GM13976 (cell line): ENCODE measurements at regions not wholly inside any gene's neighbourhood (a gene's known extent, or its start where the extent isn't known, plus 50 kb on each side); places are given as distances from the start of the nearest gene placed in this dataset.

Experiments
- DNase-seq: peaks from one replicate; pipeline ENCODE4 v3.0.0; 2012; ENCODE audit warnings: low spot score
- CTCF ChIP-seq: IDR thresholded peaks from 2 replicates; pipeline ENCODE4 v1.5.1; 2012; ENCODE audit warnings: borderline replicate concordance, mild to moderate bottlenecking; ENCODE audit not compliant: insufficient read depth; ENCODE audit errors: extremely low read depth, missing control alignments, control extremely low read depth
- in situ Hi-C: fragments of 300-500 bp; cut with MboI; formaldehyde crosslinking; loops from one replicate; pipeline ENCODE4 v1.12.0; 2022; ENCODE audit warnings: low sequenced_read_pairs, mixed read lengths, inconsistent platforms; ENCODE audit not compliant: unreplicated experiment

DNA sequence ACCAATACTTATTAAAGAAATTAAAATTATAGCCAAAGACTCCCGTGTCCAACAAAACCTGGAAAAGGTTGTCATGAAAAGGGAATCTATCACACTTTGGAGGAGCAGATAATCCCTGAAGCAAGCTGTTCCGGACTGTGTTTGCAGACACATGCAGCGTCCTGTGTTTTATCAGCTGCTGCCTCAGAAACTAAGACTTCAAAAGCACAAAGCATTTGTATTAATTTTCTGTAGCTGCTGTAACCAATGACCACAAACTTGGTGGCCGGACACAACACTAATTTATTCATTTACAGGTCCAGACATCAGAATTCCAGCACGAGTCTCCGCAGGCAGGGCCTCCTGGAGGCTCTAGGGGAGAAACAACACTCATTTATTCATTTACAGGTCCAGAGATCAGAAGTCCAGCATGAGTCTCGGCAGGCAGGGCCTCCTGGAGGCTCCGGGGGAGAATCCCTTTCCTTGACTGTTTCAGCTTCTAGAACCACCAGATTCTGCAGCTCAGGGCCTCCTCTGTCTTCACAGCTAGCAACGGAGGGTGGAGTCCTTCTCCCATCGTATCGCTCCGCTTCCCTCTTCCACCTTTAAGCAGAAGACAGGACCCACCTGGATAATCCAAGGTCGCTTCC lies 465.3 kb downstream of the BRD1 start:
- no peak for DNase-seq
- in situ Hi-C loops, result no loop called here
- TF ChIP-seq CTCF, result no peak

- in situ Hi-C loops, result no loop called here
These were observed 466.5 kb downstream of the BRD1 start for GRCh38 chr22:49361164-49361563.

DNA sequence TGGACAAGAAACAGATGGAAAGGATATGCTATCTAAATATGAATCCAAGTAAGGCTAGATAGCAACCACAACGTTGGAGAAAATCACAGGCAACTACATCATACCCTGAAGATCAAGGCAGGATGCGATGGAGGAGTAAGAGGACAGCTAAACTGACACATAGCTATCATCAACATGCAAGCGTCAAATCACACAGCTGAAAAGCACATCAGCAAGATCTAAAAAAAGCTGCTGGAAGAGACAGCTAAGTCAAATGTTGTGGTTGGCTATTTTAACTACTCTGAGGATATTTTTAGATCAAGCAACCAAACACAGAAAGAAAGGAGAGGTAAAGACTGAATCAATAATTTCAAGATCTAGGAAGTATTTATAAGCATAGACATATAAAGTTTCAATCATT lies 466.9 kb downstream of the BRD1 start:
- no peak for DNase-seq
- in situ Hi-C loops, result no loop called here
- TF ChIP-seq CTCF, result no peak

More at GRCh38 chr22:49361164-49361563, 466.5 kb downstream of the BRD1 start:
- DNase-seq, result no peak
- no peak for TF ChIP-seq CTCF

- DNase-seq, result no peak
- in situ Hi-C loops, result no loop called here
- TF ChIP-seq CTCF, result no peak
These were observed 468.6 kb downstream of the BRD1 start for GRCh38 chr22:49359076-49359475.

GRCh38 chr22:49357661-49358440 lies 469.8 kb downstream of the BRD1 start:
- DNase-seq, result no peak
- in situ Hi-C loops, result no loop called here
- no peak for TF ChIP-seq CTCF

GRCh38 chr22:49356428-49356827 lies 471.2 kb downstream of the BRD1 start:
- in situ Hi-C loops, result no loop called here
- DNase-seq, result no peak
- TF ChIP-seq CTCF, result no peak
